Prostate gland (tissue), 2 donors: ENCODE measurements at regions not wholly inside any gene's neighbourhood (a gene's known extent, or its start where the extent isn't known, plus 50 kb on each side); places are given as distances from the start of the nearest gene placed in this dataset.

Experiments used
- POLR2A ChIP-seq: fragments of 450-650 bp; IDR thresholded peaks from one replicate; pipeline ENCODE4 v1.6.1; 2016; ENCODE audit warnings: antibody characterized with exemption, mild to moderate bottlenecking
- TF ChIP-seq, protein P1 (sequence below), 4 experiments: fragments of 200-600 bp in 2 of 4; fragments of 450-650 bp in 2 of 4; sonication (generic) in 2 of 4; IDR thresholded peaks; 1 replicate in 3 of 4; 2 replicates in 1 of 4; pipeline ENCODE4 v1.5.1; 2016 to 2019; ENCODE audit warnings: antibody characterized with exemption in 4 of 4, mild to moderate bottlenecking in 2 of 4, moderate library complexity in 2 of 4

DNA sequence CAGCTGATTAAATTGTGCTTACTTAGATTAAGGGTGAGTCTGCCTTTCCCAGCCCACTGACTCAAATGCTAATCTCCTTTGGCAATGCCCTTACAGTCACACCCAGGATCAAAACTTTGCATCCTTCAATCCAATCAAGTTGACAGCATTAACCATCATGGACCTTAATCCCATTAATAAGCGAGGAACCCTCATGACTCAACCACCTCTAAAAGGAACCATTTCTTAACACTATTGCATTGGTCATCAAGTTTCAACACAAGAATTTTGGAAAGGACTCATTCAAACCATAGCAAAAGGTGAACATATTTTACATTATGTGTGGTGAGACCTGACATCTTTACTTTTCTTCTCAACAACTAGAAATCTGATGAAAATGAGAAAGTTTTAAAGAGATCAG, 187.0 kb downstream of the OSR1 start:
- TF ChIP-seq POLR2A, result no peak
- TF ChIP-seq, protein P1, sequence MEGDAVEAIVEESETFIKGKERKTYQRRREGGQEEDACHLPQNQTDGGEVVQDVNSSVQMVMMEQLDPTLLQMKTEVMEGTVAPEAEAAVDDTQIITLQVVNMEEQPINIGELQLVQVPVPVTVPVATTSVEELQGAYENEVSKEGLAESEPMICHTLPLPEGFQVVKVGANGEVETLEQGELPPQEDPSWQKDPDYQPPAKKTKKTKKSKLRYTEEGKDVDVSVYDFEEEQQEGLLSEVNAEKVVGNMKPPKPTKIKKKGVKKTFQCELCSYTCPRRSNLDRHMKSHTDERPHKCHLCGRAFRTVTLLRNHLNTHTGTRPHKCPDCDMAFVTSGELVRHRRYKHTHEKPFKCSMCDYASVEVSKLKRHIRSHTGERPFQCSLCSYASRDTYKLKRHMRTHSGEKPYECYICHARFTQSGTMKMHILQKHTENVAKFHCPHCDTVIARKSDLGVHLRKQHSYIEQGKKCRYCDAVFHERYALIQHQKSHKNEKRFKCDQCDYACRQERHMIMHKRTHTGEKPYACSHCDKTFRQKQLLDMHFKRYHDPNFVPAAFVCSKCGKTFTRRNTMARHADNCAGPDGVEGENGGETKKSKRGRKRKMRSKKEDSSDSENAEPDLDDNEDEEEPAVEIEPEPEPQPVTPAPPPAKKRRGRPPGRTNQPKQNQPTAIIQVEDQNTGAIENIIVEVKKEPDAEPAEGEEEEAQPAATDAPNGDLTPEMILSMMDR (IDR thresholded peaks at IDR 0.05), result no peak
